ENCODE measurements at regions not wholly inside any gene's neighbourhood (a gene's known extent, or its start where the extent isn't known, plus 50 kb on each side); places are given as distances from the start of the nearest gene placed in this dataset.

DNA sequence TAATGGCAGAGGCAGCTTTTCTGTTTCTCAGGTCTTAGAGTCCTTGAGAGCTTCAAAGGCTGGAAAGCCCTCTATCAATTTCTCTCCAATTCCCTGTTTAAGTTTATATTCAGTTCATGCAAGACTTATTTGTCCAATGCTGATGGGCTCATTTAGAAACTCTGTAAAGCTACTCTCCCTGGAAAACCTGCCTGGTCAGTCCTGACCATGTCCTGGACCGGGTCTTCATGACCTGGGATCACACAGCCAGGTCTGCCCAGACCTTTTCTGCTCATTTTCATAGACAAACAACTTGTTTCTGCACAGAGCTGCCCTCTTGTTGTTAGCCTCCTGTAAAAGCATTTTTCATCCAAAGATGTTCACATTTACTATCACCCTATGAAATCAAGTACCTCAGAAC lies 85.4 kb upstream of the TBCA start:
- TF ChIP-seq BACH2 (CRISPR knock-in tag; IDR thresholded peaks at IDR 0.05; ENCODE audit: borderline replicate concordance) (no peak), ZFP30 (CRISPR knock-in tag; IDR thresholded peaks at IDR 0.05) (no peak), ZFP3 (CRISPR knock-in tag; IDR thresholded peaks at IDR 0.05) (no peak)
- TF ChIP-seq, protein P1, sequence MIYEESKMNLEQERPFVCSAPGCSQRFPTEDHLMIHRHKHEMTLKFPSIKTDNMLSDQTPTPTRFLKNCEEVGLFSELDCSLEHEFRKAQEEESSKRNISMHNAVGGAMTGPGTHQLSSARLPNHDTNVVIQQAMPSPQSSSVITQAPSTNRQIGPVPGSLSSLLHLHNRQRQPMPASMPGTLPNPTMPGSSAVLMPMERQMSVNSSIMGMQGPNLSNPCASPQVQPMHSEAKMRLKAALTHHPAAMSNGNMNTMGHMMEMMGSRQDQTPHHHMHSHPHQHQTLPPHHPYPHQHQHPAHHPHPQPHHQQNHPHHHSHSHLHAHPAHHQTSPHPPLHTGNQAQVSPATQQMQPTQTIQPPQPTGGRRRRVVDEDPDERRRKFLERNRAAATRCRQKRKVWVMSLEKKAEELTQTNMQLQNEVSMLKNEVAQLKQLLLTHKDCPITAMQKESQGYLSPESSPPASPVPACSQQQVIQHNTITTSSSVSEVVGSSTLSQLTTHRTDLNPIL (CRISPR knock-in tag; IDR thresholded peaks at IDR 0.05; ENCODE audit: low read depth) = no peak
